Neutrophil (primary cell): ENCODE measurements at regions not wholly inside any gene's neighbourhood (a gene's known extent, or its start where the extent isn't known, plus 50 kb on each side); places are given as distances from the start of the nearest gene placed in this dataset.

Experiments
- H3K27ac ChIP-seq: fragments of 200-600 bp; sonication (generic); 2 replicates; pipeline ENCODE4 v1.5.1; 2016; ENCODE audit warnings: mild to moderate bottlenecking, moderate library complexity
- H3K27me3 ChIP-seq: fragments of 200-600 bp; sonication (generic); 2 replicates; pipeline ENCODE4 v1.6.0; 2016; ENCODE audit warnings: mild to moderate bottlenecking
- H3K36me3 ChIP-seq: fragments of 200-600 bp; sonication (generic); 2 replicates; pipeline ENCODE4 v1.5.1; 2017
- H3K4me1 ChIP-seq, 2 experiments: fragments of 200-600 bp in 1 of 2; sonication (generic) in 1 of 2; 1 replicate in 1 of 2; 2 replicates in 1 of 2; pipeline versions ENCODE4 v1.5.1 to v1.6.1; 2013 to 2016; ENCODE audit warnings: low read depth in 1 of 2, low read length in 1 of 2, mild to moderate bottlenecking in 1 of 2, moderate library complexity in 1 of 2; ENCODE audit not compliant: control insufficient read depth in 1 of 2, insufficient read depth in 1 of 2
- H3K4me3 ChIP-seq, 2 experiments: fragments of 200-600 bp in 1 of 2; sonication (generic) in 1 of 2; 1 replicate in 1 of 2; 2 replicates in 1 of 2; pipeline ENCODE4 v1.5.1; 2013 to 2016; ENCODE audit warnings: low read depth in 1 of 2, low read length in 1 of 2, mild to moderate bottlenecking in 1 of 2, moderate library complexity in 1 of 2
- H3K9me3 ChIP-seq: fragments of 200-600 bp; sonication (generic); 2 replicates; pipeline ENCODE4 v1.5.1; 2016
- TF ChIP-seq, protein P1 (sequence below): fragments of 200-600 bp; sonication (generic); IDR thresholded peaks from 2 replicates; pipeline ENCODE4 v1.5.1; 2016; ENCODE audit warnings: antibody characterized with exemption

GRCh38 chr5:1665803-1666202 lies 133.8 kb downstream of the MRPL36 start:
- Histone ChIP-seq H3K4me1 (no peaks in the 10 kb centered on the region), H3K27ac (no peak overlapping the region), H3K36me3 (no peaks in the 10 kb centered on the region), H3K9me3 (no peaks in the 10 kb centered on the region), H3K4me3 (no peak overlapping the region), H3K27me3 (peaks cover 70% of the 10 kb centered on the region)
- TF ChIP-seq, protein P1, sequence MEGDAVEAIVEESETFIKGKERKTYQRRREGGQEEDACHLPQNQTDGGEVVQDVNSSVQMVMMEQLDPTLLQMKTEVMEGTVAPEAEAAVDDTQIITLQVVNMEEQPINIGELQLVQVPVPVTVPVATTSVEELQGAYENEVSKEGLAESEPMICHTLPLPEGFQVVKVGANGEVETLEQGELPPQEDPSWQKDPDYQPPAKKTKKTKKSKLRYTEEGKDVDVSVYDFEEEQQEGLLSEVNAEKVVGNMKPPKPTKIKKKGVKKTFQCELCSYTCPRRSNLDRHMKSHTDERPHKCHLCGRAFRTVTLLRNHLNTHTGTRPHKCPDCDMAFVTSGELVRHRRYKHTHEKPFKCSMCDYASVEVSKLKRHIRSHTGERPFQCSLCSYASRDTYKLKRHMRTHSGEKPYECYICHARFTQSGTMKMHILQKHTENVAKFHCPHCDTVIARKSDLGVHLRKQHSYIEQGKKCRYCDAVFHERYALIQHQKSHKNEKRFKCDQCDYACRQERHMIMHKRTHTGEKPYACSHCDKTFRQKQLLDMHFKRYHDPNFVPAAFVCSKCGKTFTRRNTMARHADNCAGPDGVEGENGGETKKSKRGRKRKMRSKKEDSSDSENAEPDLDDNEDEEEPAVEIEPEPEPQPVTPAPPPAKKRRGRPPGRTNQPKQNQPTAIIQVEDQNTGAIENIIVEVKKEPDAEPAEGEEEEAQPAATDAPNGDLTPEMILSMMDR, result no peak

DNA sequence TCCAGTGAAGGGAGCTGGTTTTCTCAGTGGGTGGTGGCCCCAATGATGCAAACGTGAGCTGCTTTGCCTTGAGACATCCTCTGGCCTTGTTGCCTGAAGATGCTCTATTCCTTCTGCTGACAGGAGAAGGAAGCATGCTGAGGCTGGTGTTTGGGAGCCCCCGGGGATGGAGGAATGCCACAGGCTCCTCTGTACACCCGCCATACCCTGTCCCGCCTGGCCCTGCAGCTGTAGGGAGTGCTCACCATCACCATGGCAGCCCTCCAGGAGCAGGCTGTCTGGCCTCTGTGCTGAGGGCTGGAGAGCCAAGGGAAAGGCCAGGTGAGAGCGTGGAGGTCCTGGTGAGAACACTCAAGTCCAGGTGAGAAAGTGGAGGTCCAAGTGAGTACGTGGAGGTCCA lies 134.4 kb downstream of the MRPL36 start:
- H3K27ac ChIP-seq, result no peak overlapping the region
- H3K4me3 ChIP-seq, result no peak overlapping the region
- TF ChIP-seq, protein P1, result no peak
- H3K27me3 ChIP-seq, result peaks cover 70% of the 10 kb centered on the region
- H3K36me3 ChIP-seq, result no peaks in the 10 kb centered on the region
- H3K9me3 ChIP-seq, result no peaks in the 10 kb centered on the region
- no peaks in the 10 kb centered on the region for H3K4me1 ChIP-seq

DNA sequence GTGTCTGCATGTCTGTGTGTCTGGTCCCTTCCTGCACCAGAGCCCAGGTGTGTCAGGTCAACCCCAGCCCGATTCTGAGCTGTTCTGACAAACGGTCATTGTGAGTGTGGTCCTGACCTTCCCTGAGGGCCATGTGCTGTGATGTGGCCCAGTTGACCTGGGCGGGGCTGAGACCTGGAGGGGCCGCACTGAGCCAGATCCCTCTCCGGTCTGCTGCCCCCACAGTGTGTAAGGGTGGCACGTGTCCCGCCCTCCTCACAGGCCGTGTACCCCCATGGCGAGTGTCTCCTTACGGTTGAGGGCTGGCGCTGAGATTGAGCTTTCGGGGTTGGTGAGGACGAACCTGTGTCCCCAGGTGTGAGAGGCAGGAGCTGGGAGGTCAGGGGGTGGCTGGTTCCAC lies 136.5 kb downstream of the MRPL36 start:
- H3K27ac ChIP-seq, result no peak overlapping the region
- H3K4me3 ChIP-seq, result no peak overlapping the region
- TF ChIP-seq, protein P1, result no peak
- no peaks in the 10 kb centered on the region for H3K9me3 ChIP-seq
- H3K4me1 ChIP-seq, result no peaks in the 10 kb centered on the region
- peaks cover 68% of the 10 kb centered on the region for H3K27me3 ChIP-seq
- no peaks in the 10 kb centered on the region for H3K36me3 ChIP-seq

DNA sequence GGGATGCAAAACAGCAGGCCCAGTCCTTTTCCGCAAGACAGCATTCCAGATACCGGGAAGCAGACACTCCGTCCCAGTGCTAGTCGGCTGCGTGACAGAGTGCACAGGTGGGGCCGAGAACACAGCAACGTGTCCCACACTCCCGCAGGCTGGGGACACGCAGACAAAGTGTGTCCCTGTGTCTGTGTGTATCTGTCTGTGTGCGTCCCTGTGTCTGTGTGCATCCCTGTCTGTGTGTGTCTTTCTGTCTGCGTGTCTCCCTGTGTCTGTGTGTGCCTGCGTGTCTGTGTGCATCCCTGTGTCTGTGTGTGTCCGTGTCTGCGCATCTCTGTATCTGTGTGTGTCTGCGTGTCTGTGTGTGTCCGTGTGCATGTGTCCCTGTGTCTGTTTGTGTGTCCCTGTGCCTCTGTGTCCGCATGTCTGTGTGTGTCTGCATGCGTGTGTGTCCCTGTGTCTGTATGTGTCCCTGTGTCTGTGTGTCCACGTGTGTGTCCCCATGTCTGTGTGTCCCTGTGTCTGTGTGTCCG lies 137.0 kb downstream of the MRPL36 start:
- Histone ChIP-seq H3K4me1 (no peaks in the 10 kb centered on the region), H3K9me3 (no peaks in the 10 kb centered on the region), H3K4me3 (no peak overlapping the region), H3K36me3 (no peaks in the 10 kb centered on the region), H3K27me3 (peaks cover 66% of the 10 kb centered on the region), H3K27ac (no peak overlapping the region)
- TF ChIP-seq, protein P1, result no peak

- H3K4me3 ChIP-seq, result no peak overlapping the region
- H3K27me3 ChIP-seq, result peaks cover 60% of the 10 kb centered on the region
- H3K27ac ChIP-seq, result no peak overlapping the region
- TF ChIP-seq, protein P1, result no peak
- no peaks in the 10 kb centered on the region for H3K9me3 ChIP-seq
- no peaks in the 10 kb centered on the region for H3K4me1 ChIP-seq
- no peaks in the 10 kb centered on the region for H3K36me3 ChIP-seq
Observed at GRCh38 chr5:1661831-1662558, 137.6 kb downstream of the MRPL36 start.
